GM18499 (cell line): ENCODE measurements at regions not wholly inside any gene's neighbourhood (a gene's known extent, or its start where the extent isn't known, plus 50 kb on each side); places are given as distances from the start of the nearest gene placed in this dataset.

Experiments used
- ATAC-seq: cut with Tn5 transposase; IDR thresholded peaks from one replicate; pipeline ENCODE4 v1.9.1; 2021; ENCODE audit warnings: moderate number of reproducible peaks; ENCODE audit not compliant: insufficient read depth, unreplicated experiment

DNA sequence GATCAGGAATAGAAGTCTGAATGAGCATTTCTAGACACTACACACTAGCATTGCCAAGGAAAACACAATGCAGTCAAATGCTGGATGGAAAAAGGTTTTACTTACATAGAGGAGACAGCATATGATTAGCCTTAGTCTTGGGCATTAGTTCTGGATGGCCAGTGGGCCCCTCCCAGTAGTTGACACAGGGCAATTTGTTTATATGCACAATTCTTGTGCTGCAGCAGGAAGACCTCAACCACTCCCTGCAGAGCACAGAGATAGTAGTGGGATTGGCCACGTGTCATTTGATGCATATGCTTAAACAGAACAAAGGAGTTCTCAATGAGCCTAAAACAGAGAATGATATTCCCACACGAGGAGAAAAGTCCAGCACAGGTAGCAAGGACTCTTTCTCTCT lies 1496.2 kb upstream of the CDH6 start:
- no peak for ATAC-seq

DNA sequence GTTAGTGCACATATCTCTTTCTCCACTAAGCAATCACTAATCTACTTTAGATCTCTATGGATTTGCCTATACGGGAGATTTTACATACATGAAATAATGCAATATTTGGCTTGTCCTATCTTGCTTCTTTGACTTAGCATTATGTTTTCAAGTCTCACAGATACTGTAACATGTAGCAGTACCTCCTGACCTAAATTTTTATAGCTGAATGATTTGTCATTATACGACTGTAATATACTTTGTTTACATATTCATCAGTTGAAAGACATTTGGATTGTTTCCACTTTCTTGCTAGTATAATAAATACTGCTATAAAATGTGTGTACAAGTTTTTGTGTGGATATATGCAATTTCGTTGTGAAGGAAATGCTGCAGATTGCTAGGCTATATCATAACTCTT lies 1520.8 kb upstream of the CDH6 start:
- no peak for ATAC-seq

DNA sequence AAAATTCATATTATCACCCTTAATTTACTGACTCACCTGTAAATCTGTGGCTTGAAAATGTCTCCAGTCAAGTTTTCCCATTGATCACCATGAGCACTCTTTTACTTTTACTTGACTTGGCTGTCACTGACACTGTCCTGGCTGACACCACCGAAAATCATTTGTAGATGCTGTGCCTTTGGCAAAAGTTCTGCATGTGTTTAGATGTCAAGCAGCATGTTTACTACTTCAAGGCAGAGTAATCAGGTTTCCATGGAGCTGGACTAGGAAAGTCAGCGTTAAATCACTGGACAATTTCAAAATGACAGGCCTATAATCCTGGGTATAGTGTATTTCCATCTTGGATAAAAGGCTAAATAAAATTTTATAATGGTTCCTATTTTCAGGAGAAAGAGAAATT lies 1530.6 kb upstream of the CDH6 start:
- ATAC-seq, result no peak

DNA sequence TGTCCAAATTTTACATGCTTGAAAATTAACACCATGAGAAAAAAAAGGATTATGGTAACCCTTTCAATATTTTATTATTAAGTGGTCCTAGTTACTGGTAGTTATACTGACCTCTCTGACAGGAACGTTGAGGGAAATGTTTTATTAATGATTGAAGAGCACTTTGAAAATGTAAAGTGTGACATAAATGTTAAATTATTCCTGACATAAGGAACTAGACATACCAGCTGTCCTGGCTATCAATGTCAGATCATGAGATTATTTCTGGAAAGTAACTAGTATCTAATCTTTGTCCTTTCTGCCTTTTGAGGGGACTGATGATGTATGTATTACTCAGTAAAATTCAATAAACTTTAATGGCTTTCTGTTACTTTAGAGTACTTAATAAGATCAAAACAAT lies 1538.5 kb upstream of the CDH6 start:
- no peak for ATAC-seq

DNA sequence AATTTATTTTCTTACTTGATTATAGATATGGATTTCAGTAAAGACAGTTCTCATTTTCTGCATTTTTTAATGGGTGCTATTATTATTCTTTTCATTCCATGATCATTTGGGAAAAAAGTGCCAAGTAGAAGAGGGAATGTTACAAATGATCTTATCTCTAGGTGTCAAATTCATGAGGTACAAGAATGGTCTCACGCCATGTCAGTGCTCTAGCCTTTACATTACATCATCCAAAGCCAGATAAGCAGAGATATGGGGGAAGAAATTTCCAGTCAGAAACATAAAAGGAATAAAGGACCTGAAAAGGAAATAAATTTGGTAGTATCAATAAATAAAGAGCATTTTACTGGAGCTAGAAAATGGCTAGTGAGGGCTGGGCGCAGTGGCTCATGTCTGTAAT lies 1544.2 kb upstream of the CDH6 start:
- ATAC-seq, result no peak

DNA sequence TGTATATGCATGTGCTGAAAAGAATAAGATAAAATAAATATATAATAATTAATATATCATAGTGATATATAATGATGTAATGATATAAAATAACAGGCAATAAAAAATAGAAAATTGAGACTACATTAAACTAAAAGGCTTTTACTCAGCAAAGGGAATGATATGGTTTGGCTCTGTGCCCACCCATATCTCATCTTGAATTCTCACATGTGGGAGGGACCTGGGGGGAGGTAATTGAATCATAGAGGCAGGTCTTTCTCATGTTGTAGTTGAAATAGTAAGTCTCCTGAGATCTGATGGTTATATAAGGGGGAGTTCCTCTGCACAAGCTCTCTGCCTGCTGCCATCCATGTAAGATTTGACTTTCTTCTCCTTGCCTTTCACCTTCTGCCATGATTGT lies 1550.9 kb upstream of the CDH6 start:
- ATAC-seq, result no peak

DNA sequence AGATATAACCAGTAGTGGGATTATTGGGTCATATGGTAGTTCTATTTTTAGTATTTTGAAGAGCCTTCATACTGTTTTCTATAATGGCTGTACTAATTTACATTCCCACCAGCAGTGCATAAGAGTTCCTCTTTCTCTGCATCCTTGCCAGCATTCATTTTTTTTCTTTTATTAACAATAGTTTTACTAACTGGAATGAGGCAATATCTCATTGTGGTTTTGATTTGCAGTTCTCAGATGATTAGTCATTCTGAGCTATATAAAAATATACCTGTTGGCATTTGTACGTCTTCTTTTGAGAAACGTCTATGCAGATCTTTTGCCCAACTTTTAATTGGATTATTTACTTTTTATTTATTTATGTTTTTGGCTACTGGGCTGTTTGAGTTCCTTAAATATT lies 1579.3 kb upstream of the CDH6 start:
- ATAC-seq, result no peak

DNA sequence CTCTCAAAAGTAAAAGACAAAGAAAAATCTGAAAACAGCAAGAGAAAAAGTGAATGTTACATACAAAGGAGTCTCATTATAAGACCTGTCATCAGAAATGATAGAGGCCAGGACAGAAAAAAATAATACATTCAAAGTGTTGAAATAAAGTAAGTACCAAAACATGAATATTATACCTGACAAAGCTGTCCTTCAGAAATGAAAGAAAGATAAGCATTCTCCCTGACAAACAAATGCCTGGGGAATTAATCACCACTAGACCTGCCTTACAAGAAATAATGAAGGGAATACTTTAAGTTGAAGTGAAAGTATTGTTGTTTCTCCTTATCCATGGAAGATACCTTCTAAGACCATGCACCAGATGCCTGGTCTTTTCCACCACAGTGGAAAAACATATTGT lies 1605.2 kb upstream of the CDH6 start:
- ATAC-seq, result no peak

DNA sequence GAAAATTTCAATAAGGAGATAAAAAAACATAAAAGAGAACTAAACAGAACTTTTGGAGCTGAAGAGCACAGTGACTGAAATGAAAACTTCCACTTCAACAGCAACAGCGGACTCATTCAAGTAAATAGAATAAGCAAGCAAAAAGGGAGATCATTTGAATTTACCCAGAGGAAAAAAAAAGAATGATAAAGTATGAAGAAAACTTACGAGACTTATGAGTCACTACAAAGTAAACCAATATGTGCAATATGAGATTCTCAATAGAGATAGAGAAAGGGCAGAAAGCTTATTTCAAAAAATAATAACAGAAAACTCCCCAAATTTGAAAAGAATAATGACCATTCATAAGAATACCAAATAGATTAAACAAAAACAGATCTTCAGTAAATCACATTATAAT lies 1605.7 kb upstream of the CDH6 start:
- ATAC-seq, result no peak

DNA sequence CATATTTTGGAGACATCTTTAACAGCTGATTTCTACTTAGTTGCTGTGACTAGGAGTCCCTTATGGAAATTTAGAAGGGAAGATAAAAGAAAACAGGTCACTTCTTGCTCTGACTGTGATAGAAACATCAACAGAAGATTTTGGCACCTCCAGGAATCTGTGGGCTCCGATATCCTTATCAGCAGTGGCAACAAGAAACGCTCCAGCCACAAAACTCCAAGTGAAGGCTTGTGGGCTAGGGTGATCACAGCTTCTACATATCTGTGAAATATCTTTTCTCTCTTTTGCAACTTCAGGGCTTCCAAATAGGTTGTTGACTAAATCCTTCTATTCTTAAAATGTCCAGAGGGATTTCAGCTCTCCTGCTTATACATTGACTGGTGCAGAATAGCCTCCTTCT lies 1625.5 kb upstream of the CDH6 start:
- ATAC-seq, result no peak

DNA sequence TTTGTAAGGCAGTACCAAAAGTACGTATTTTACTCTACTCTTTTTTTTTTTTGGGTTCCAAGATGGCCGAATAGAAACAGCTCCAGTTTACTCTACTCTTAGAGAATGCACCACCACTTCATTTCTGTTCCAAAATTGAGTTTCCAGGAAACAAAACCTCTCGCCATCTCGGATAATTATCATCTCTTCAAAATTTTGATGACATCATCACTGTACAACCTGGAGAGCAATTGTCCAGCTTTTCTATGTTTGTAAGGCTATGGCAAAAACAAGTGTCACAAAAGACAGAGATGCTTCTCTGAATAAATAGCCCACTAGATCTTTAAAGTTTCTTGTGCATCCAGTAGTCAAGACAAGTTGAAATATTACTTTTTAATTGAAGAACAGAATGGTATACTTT lies 1631.9 kb upstream of the CDH6 start:
- ATAC-seq, result no peak

DNA sequence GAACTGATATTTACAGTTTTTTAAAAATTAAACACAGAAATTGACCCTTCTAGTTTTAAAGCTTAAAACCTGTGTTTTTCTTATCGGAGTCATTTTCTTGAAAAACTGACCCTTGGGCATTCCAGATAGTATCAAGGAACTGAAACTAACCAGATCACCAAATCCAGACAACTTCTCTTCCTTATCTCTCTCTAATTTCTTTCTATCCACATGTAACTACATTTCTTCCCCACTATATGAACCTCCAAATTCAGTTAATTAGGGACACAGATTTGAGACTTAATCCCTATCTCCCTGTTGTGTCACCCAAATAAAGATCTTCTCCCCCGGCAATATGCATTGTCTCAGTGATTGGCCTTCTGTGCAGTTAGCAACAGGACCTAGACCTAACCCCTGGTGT lies 1643.0 kb upstream of the CDH6 start:
- ATAC-seq, result no peak

DNA sequence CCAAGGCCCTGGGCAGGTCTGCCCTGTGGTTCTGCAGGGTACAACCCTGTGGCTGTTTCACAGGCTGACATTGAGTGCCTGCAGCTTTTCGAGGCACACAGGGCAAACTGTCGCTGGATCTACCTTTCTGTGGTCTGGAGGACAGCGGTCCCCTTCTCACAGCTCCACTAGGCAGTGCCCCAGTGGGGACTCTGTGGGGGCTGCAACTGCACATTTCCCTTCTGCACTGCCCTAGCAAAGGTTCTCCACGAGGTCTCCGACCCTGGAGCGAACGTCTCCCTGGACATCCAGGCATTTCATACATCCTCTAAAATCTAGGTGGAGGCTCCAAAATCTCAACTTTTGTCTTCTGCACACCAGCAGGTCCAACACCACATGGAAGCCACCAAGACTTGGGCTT lies 1645.2 kb upstream of the CDH6 start:
- ATAC-seq, result no peak

DNA sequence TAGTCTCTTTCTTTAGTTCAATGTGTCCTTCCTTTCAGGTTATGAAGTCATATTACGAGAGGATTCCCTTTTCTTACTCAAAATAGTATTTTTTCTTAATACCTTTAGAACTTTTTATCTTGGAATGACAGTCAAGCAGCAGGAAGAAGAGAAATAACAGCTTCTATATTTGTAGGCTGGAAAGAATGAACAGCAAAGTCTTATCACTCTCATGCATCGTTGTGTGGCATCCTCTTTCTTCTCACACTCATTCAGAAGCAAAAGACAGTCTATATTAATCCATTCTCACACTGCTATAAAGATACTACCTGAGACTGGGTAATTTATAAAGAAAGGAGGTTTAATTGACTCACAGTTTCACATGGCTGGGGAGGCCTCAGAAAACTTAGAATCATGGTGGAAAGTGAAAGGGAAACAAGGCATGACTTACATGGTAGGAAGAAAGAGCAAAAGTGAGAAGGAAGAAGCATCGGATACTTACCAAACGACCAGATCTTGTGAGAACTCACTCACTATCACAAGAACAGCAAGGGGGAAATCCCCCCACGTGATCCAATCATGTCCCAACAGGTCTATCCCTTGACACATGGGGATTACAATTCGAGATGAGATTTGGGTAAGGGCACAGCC lies 1646.1 kb upstream of the CDH6 start:
- no peak for ATAC-seq

DNA sequence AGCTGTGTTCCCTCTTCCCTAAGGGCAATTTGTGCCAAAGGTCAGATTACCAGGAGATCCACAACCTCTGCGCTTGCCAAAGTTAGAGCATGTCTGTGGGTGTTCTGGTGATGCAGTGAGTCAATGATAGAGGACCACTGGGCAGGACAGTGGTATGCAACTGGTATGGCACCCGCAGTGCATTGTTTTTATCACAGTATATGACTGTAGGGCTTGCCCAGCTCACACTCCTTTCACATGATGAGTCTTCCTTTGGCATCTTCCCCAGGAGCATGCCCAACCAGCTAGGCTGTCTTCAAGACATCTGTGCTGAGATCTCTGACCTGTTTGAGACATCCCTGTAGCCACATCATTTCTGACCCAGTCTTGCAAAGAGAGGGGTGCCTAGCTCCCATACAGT lies 1650.0 kb upstream of the CDH6 start:
- ATAC-seq, result no peak

DNA sequence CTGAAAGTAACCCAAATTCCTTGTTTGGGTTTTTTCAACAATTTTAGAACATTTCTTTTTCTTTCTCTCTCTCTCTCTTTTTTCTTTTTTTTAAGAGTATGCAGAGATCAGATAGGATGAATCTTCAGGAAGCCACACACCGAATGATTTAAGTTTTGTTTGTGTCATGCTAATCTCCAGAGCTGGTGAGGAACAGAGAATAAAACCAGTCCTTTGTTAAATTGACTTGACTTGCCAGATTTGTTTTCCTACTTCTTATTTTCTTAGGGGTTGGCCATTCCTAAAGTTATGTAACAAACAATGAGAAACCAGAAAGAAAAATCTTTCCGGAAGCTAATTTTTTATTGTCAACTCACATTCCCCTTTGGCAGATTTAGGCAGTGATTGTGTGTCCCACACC lies 1669.3 kb upstream of the CDH6 start:
- no peak for ATAC-seq

DNA sequence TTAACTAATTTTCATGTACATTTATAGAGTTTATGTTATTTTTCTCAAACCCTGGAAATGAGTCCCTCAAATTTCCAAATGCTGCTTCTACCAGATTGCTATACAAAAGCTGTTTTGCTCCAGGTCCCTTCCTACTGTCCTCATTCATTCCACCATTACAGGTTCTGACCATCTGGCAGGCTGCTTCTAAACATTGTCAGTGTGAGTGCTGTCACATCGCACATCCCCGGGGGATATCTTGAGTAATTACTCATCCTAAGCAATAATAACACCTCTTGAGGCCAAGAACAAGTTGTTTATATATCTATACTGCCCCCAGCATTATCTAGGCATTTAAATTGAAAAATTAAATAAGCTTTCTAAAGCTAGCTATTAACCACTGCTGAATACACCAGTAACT lies 1675.3 kb upstream of the CDH6 start:
- no peak for ATAC-seq

DNA sequence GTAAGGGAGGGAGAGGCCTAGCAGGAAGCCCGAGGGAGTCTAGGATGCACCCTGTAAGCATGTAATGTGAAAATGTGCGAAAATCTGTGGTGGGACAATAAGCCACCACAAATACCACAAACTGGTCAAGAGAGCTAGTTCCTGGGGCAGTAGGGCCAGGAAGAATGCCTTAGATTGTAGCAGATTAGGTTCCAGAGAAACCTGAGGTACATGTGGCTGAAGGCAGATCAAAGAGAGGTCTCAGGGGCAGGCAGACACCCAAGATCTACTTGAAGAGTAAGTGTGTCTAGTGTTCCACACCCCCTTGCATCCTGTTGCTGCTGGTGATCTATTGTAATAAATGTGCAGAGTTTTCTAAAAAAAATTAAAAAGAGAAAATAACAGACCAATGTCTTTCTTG lies 1677.3 kb upstream of the CDH6 start:
- ATAC-seq, result no peak

DNA sequence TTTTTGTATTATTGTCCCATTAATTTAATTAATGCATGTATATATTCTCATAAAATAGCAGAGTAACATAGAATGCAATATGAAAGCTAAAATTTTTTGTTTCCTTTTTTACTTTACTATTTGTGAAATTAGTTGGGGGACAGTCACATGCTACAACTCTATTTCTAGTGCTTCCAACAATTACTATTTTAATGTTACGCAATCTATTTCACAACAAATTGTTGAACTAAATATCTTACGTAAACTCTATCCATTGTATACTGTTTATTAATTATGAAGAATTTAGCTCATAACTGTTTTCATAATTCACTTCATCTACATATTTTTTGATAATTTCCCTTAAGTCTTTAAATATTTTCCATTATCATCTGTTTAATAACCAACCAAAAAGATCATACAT lies 1685.4 kb upstream of the CDH6 start:
- no peak for ATAC-seq

DNA sequence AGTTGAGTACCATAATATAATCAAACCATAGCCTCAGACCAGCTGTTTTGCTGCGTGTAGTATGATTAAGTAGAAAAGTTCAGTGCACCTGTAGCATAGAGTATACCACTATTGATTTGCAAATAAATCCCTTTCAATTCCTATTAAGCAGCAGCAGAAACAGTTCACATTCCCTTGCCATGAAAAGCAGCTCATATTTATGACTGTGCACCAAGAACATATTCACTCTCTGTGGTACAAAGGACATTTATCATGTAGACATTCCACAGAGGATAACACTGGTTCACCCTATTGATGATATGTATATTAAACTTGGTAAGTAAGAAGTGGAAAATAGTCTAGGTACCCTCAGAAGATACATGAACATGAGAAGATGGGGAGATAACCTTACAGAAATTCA lies 1689.1 kb upstream of the CDH6 start:
- ATAC-seq, result no peak

DNA sequence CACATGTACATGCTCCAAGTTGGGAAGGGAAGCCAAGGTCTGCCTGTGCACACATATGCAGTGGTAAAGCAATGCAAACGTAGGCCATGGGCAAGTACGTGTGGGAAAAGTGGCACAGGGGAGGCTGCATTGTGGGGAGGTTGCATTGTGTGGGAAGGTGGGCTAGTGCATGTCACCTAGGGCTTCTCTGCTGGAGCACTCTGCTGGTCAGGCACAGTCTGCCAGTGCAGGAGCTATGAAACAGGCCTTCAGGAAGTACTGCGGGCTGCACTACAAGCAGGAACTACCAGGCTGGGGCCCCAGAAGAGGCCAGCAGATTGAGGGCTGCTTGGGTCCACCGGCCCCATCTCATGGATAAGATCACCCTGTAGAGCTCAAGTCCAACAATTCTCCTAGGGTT lies 1694.6 kb upstream of the CDH6 start:
- ATAC-seq, result no peak

DNA sequence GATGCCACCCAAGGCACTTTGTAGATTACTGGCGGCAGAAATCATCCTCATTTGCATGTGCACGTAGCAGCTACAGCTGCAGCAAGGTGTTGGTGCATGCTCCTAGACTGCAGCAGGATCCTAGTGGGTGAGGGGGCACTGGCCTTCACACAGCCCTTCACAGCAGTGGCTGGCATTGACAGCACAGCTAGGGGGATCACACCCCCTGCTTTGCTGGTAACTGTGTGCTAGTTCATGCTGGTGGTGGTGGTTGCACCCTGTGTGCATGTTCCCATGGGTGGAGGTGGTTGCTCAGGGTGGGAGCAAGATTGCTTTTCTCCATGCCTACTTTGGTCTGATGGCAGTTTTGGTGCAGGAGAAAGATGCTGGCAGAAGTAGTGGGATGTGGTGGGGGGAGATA lies 1695.1 kb upstream of the CDH6 start:
- ATAC-seq, result no peak

DNA sequence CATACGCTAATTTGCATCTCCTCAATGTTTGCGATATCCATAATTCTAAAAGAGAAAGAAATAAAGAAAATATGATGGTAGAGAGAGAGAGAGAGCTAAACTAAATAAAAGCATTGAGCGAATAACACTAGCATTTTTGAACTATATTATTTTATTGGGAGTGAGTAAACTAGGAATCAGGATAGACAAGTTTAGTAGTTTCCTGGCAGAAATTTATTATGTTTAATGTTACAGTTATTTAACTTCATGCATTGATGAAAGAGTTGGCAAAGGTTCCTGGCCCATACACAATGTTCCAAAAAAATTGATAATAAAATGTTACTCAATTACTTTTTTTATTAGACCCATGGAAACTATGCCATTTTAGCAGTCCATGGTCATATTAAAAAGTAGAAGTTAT lies 1708.2 kb upstream of the CDH6 start:
- ATAC-seq, result no peak
